GM19025 (cell line): ENCODE measurements at regions not wholly inside any gene's neighbourhood (a gene's known extent, or its start where the extent isn't known, plus 50 kb on each side); places are given as distances from the start of the nearest gene placed in this dataset.
"Not testable (repeated sequence)": the region's sequence is repeated elsewhere in the genome, so short reads cannot be mapped to it uniquely, and the experiment has no call there.

Experiments used
- ATAC-seq: cut with Tn5 transposase; IDR thresholded peaks from one replicate; pipeline ENCODE4 v1.9.1; 2021; ENCODE audit warnings: mild to moderate bottlenecking, low read depth, moderate library complexity; ENCODE audit not compliant: unreplicated experiment

- peak; percentile 22 for ATAC-seq
Observed at GRCh38 chr9:110129425-110129824, 78.5 kb downstream of the C9orf152 start.

GRCh38 chr9:110130211-110130610 lies 77.7 kb downstream of the C9orf152 start:
- no peak for ATAC-seq

GRCh38 chr9:110130791-110131416 lies 77.1 kb downstream of the C9orf152 start:
- ATAC-seq, result no peak

GRCh38 chr9:110131499-110131898 lies 76.5 kb downstream of the C9orf152 start:
- ATAC-seq, result no peak

GRCh38 chr9:110132531-110132930 lies 75.4 kb downstream of the C9orf152 start:
- ATAC-seq, result not testable (repeated sequence)

GRCh38 chr9:110133059-110133458 lies 74.9 kb downstream of the C9orf152 start:
- no peak for ATAC-seq

- ATAC-seq, result no peak
Observed at GRCh38 chr9:110133608-110134210, 74.2 kb downstream of the C9orf152 start.

GRCh38 chr9:110135846-110136245 lies 72.1 kb downstream of the C9orf152 start:
- ATAC-seq, result no peak

GRCh38 chr9:110136802-110137201 lies 71.2 kb downstream of the C9orf152 start:
- no peak for ATAC-seq

- ATAC-seq, result no peak
Observed at GRCh38 chr9:110140276-110140675, 67.7 kb downstream of the C9orf152 start.

GRCh38 chr9:110141227-110141793 lies 66.6 kb downstream of the C9orf152 start:
- no peak for ATAC-seq

GRCh38 chr9:110142253-110142652 lies 65.7 kb downstream of the C9orf152 start:
- ATAC-seq, result no peak

- peak; percentile 3 for ATAC-seq
Observed at GRCh38 chr9:110142868-110143481, 65.0 kb downstream of the C9orf152 start.

- ATAC-seq, result peak; percentile 38
Observed at GRCh38 chr9:110143485-110143884, 64.5 kb downstream of the C9orf152 start.

GRCh38 chr9:110143950-110144545 lies 63.9 kb downstream of the C9orf152 start:
- ATAC-seq, result peak; percentile 59

- ATAC-seq, result no peak
Observed at GRCh38 chr9:110146373-110146772, 61.6 kb downstream of the C9orf152 start.

GRCh38 chr9:110148384-110148783 lies 59.6 kb downstream of the C9orf152 start:
- ATAC-seq, result peak; percentile 73

GRCh38 chr9:110148891-110149290 lies 59.1 kb downstream of the C9orf152 start:
- ATAC-seq, result no peak
